Adrenal gland (tissue), 9 donors: ENCODE measurements at regions not wholly inside any gene's neighbourhood (a gene's known extent, or its start where the extent isn't known, plus 50 kb on each side); places are given as distances from the start of the nearest gene placed in this dataset.

ENCODE experiments used
- DNase-seq, 7 donors: peaks; one replicate each; pipeline ENCODE4 v3.0.0-alpha.2; 2019 to 2020
- H3K27ac ChIP-seq, 5 donors: fragments of 200-600 bp; sonication (generic) in 4 of 5; 1 replicate in 3 of 5; 2 replicates in 2 of 5; pipeline versions ENCODE4 v1.5.1 to v1.8.0; 2016 to 2020; ENCODE audit warnings: mild to moderate bottlenecking in 1 of 5
- H3K27me3 ChIP-seq: fragments of 200-600 bp; 2 replicates; pipeline ENCODE4 v1.8.0; 2021
- H3K36me3 ChIP-seq, 2 donors: fragments of 200-600 bp; replicated peaks in 1 of 2; 1 replicate in 1 of 2; 2 replicates in 1 of 2; pipeline versions ENCODE4 v1.5.1 to v1.8.0; 2018 to 2022
- H3K4me1 ChIP-seq, 2 donors: fragments of 200-600 bp; replicated peaks in 1 of 2; 1 replicate in 1 of 2; 2 replicates in 1 of 2; pipeline versions ENCODE4 v1.5.1 to v1.8.0; 2018 to 2021
- H3K4me3 ChIP-seq, 4 donors: fragments of 200-600 bp; sonication (generic) in 3 of 4; one replicate each; pipeline ENCODE4 v1.5.1; 2016 to 2018
- H3K9me3 ChIP-seq, 3 donors: fragments of 200-600 bp; sonication (generic) in 1 of 3; replicated peaks in 1 of 3; 1 replicate in 2 of 3; 2 replicates in 1 of 3; pipeline versions ENCODE4 v1.5.1 to v1.8.0; 2016 to 2021
- POLR2A ChIP-seq, 2 donors: fragments of 450-650 bp; IDR thresholded peaks; one replicate each; pipeline ENCODE4 v1.6.1; 2017; ENCODE audit warnings: antibody characterized with exemption in 2 of 2, mild to moderate bottlenecking in 2 of 2, moderate library complexity in 1 of 2
- WGBS, 4 donors: extraction: QIAGEN DNeasy Blood & Tissue Kit in 2 of 4; methylation state at CpG; one replicate each; pipeline versions ENCODE4 v1.1.5 to v1.1.7; 2013 to 2017; 5-methylcytosine and 5-hydroxymethylcytosine counted together
- intact Hi-C, 2 donors: fragments of 100-400 bp; cut with DNase I; formaldehyde crosslinking; loops; one replicate each; pipeline versions ENCODE4 v1.14.1 to v1.15.0; 2022 to 2023
- TF ChIP-seq, protein P1 (sequence below), 6 experiments: fragments of 450-650 bp in 4 of 6; fragments of 200-600 bp in 2 of 6; sonication (generic) in 1 of 6; IDR thresholded peaks; 1 replicate in 5 of 6; 2 replicates in 1 of 6; pipeline versions ENCODE4 v1.5.1 to v1.8.0; 2016 to 2021; ENCODE audit warnings: antibody characterized with exemption in 6 of 6, mild to moderate bottlenecking in 2 of 6, moderate library complexity in 1 of 6
- donor health status: healthy with polysubstance abuse.
- donor health status: Bipolar disorder and iron deficiency.
- donor health status: DM: yes; HTN: yes; CAD: no.
- donor health status: DM: no; HTN: no; CAD: no.
- donor health status: DM: no; HTN: no; CAD: no.

DNA sequence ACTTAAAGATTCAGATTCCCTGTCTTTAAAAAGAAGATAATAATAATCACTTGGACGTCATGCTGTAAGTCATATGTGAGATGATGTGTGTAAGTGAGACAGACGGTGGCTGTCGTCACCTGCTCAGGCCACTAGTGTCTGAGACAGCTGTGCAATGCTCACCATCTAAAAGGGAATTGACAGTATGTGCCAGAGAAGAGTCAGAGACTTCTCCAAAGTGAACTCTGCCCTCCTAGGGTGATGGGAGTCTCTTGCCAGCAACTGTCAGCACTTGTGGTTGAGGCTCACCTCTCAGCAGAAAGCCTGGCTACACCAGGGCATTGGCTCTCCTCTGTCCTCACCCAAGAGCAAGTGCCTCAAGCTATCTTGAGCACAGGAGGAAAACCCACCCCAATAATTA is 131.6 kb upstream of the DNAJC10 start:
- Histone ChIP-seq H3K27me3 (no peaks in the 10 kb centered on the region), H3K4me1 (no peaks in the 10 kb centered on the region), H3K36me3 (no peaks in the 10 kb centered on the region), H3K27ac (no peak overlapping the region), H3K9me3 (no peaks in the 10 kb centered on the region), H3K4me3 (no peak overlapping the region)
- no peak for TF ChIP-seq POLR2A (IDR thresholded peaks at IDR 0.05)
- TF ChIP-seq, protein P1, sequence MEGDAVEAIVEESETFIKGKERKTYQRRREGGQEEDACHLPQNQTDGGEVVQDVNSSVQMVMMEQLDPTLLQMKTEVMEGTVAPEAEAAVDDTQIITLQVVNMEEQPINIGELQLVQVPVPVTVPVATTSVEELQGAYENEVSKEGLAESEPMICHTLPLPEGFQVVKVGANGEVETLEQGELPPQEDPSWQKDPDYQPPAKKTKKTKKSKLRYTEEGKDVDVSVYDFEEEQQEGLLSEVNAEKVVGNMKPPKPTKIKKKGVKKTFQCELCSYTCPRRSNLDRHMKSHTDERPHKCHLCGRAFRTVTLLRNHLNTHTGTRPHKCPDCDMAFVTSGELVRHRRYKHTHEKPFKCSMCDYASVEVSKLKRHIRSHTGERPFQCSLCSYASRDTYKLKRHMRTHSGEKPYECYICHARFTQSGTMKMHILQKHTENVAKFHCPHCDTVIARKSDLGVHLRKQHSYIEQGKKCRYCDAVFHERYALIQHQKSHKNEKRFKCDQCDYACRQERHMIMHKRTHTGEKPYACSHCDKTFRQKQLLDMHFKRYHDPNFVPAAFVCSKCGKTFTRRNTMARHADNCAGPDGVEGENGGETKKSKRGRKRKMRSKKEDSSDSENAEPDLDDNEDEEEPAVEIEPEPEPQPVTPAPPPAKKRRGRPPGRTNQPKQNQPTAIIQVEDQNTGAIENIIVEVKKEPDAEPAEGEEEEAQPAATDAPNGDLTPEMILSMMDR (IDR thresholded peaks at IDR 0.05) = no peak
- no peak for DNase-seq
- 67 to 81% (median 78%) methylated on average over 3 of the region's 3 CpGs for WGBS, 4 donors
- intact Hi-C loops = no loop called here

DNA sequence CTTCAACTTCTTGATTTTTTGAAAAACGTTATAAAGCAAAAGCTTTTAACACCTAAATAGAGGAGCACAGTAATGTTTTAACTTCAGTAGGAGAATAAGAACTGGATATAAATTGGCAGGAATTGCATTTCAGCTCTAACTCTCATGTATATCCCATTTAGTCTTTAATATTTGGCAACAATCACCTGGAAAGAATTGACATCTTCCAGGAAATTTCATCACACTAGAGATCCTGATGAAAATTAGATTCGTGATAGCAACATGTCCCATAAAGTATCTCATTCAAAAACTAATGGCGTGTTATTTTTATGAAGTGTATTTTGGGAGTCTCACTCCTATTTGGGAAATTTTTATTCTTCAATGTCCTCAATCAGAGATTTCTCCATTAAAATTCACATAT is 131.1 kb upstream of the DNAJC10 start:
- Histone ChIP-seq H3K27ac (no peak overlapping the region), H3K9me3 (no peaks in the 10 kb centered on the region), H3K4me3 (no peak overlapping the region), H3K27me3 (no peaks in the 10 kb centered on the region), H3K4me1 (no peaks in the 10 kb centered on the region), H3K36me3 (no peaks in the 10 kb centered on the region)
- intact Hi-C loops = no loop called here
- TF ChIP-seq POLR2A (IDR thresholded peaks at IDR 0.05) = no peak
- TF ChIP-seq, protein P1 (IDR thresholded peaks at IDR 0.05) = no peak
- 64 to 74% (median 69%) methylated on average over 3 of the region's 3 CpGs for WGBS, 4 donors
- DNase-seq = no peak

DNA sequence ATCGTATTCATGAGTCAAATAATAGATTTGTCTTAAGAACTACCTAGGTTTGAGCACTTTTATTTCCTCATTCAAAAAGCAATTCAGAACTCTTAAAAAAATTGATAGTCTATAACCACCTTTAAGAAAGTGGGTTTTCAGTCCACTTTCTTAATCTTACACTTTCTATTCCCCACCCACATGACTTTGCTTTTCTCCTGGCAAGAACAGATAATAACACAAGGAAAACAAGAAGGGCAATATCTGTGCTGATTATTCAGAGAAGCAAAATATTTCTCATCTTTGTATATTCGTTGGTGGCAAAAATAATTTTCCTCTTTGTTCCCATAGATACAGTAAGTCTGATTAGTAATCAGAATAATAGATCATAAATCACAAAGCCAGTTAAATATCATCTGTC is 130.6 kb upstream of the DNAJC10 start:
- Histone ChIP-seq H3K9me3 (no peaks in the 10 kb centered on the region), H3K27me3 (no peaks in the 10 kb centered on the region), H3K27ac (no peak overlapping the region), H3K36me3 (no peaks in the 10 kb centered on the region), H3K4me1 (no peaks in the 10 kb centered on the region), H3K4me3 (no peak overlapping the region)
- WGBS, 4 donors = 62 to 79% (median 68%) methylated on average over 2 of the region's 2 CpGs
- intact Hi-C loops = no loop called here
- TF ChIP-seq, protein P1 (IDR thresholded peaks at IDR 0.05) = no peak
- TF ChIP-seq POLR2A (IDR thresholded peaks at IDR 0.05) = no peak
- no peak for DNase-seq

DNA sequence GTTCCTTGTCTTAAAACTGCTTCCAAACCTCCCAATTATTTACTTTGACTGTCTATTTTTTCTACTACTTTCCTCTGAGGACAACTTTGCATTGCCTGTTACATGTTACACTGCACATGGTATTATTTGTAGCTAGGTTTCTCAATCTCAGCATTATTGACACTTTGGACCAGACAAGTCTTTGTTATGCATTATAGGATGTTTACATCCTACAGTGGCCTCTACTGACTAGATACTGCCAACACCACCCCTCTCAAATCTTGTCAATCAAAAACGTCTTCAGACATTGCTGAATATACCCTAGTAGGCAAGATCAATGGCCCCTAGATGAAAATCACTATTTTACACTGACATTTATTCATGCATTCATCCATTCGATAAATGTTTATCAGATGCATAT is 129.6 kb upstream of the DNAJC10 start:
- DNase-seq = no peak
- no peaks in the 10 kb centered on the region for H3K36me3 ChIP-seq
- no peaks in the 10 kb centered on the region for H3K9me3 ChIP-seq
- no peak overlapping the region for H3K27ac ChIP-seq
- WGBS, 4 donors = 59 to 68% (median 62%) methylated on average over 2 of the region's 2 CpGs
- no peaks in the 10 kb centered on the region for H3K27me3 ChIP-seq
- no peaks in the 10 kb centered on the region for H3K4me1 ChIP-seq
- no peak overlapping the region for H3K4me3 ChIP-seq
- TF ChIP-seq POLR2A (IDR thresholded peaks at IDR 0.05) = no peak
- TF ChIP-seq, protein P1 (IDR thresholded peaks at IDR 0.05) = no peak
- intact Hi-C loops = no loop called here
